Gastrocnemius medialis (tissue), 4 donors: ENCODE measurements at regions not wholly inside any gene's neighbourhood (a gene's known extent, or its start where the extent isn't known, plus 50 kb on each side); places are given as distances from the start of the nearest gene placed in this dataset.
"Not testable (repeated sequence)": the region's sequence is repeated elsewhere in the genome, so short reads cannot be mapped to it uniquely, and the experiment has no call there.

Experiments
- ATAC-seq, 2 donors: fragments of 150-250 bp; one replicate each; pipeline ENCODE4 v1.9.1; 2016
- DNase-seq, 2 donors: peaks; one replicate each; pipeline ENCODE4 v3.0.0-alpha.2; 2019
- H3K27ac ChIP-seq, 4 donors: fragments of 200-600 bp; sonication (generic); 1 replicate in 1 of 4; 2 replicates in 3 of 4; pipeline ENCODE4 v1.5.1; 2016 to 2018; ENCODE audit warnings: mild to moderate bottlenecking in 2 of 4, moderate library complexity in 1 of 4
- H3K27me3 ChIP-seq, 3 donors: fragments of 200-600 bp; sonication (generic) in 2 of 3; 1 replicate in 1 of 3; 2 replicates in 2 of 3; pipeline versions ENCODE4 v1.5.1 to v1.6.0; 2016 to 2019; ENCODE audit warnings: mild to moderate bottlenecking in 1 of 3, moderate library complexity in 1 of 3
- H3K36me3 ChIP-seq, 2 donors: fragments of 200-600 bp; sonication (generic) in 1 of 2; one replicate each; pipeline ENCODE4 v1.5.1; 2017 to 2018
- H3K4me1 ChIP-seq, 2 donors: fragments of 200-600 bp; sonication (generic) in 1 of 2; one replicate each; pipeline ENCODE4 v1.5.1; 2016 to 2017; ENCODE audit warnings: mild to moderate bottlenecking in 2 of 2
- H3K4me3 ChIP-seq, 4 donors: fragments of 200-600 bp; sonication (generic) in 3 of 4; 1 replicate in 1 of 4; 2 replicates in 3 of 4; pipeline ENCODE4 v1.5.1; 2016 to 2019; ENCODE audit warnings: mild to moderate bottlenecking in 2 of 4
- H3K9me3 ChIP-seq, 3 donors: fragments of 200-600 bp; sonication (generic) in 2 of 3; 1 replicate in 1 of 3; 2 replicates in 2 of 3; pipeline ENCODE4 v1.5.1; 2016 to 2019
- CTCF ChIP-seq, 5 experiments: fragments of 450-650 bp in 3 of 5; fragments of 200-600 bp in 2 of 5; sonication (generic) in 2 of 5; IDR thresholded peaks in 4 of 5; conservative IDR thresholded peaks in 1 of 5; 1 replicate in 4 of 5; 2 replicates in 1 of 5; pipeline ENCODE4 v1.5.1; 2016 to 2019; ENCODE audit warnings: antibody characterized with exemption in 5 of 5, mild to moderate bottlenecking in 3 of 5, moderate library complexity in 3 of 5
- POLR2A ChIP-seq, 2 donors: fragments of 450-650 bp; IDR thresholded peaks; one replicate each; pipeline ENCODE4 v1.6.1; 2017; ENCODE audit warnings: antibody characterized with exemption in 2 of 2, mild to moderate bottlenecking in 2 of 2, moderate library complexity in 2 of 2
- in situ Hi-C, 4 donors: fragments of 200-750 bp; cut with MboI; loops; one replicate each; pipeline versions ENCODE4 v1.15.0 to v1.8.0; 2017; ENCODE audit warnings: low sequenced_read_pairs in 4 of 4
- intact Hi-C: fragments of 100-400 bp; cut with DNase I; formaldehyde crosslinking; loops from one replicate; pipeline ENCODE4 v1.15.1; 2023; ENCODE audit warnings: low total_unique reads

GRCh38 chr12:13523536-13524307, 327.2 kb downstream of the EMP1 start:
- Histone ChIP-seq H3K36me3 (no peaks in the 10 kb centered on the region), H3K4me1 (no peaks in the 10 kb centered on the region), H3K4me3 (no peak overlapping the region), H3K27me3 (no peaks in the 10 kb centered on the region), H3K9me3 (no peaks in the 10 kb centered on the region), H3K27ac (no peak overlapping the region)
- TF ChIP-seq CTCF (IDR thresholded peaks at IDR 0.05 in 4 of 5, conservative IDR thresholded peaks at IDR 0.05 in 1 of 5) (no peak), POLR2A (IDR thresholded peaks at IDR 0.05) (no peak)
- intact Hi-C loops, result no loop called here
- ATAC-seq, result no peak
- DNase-seq, result no peak
- in situ Hi-C loops, result no loop called here

GRCh38 chr12:13518034-13518433, 321.5 kb downstream of the EMP1 start:
- H3K36me3 ChIP-seq, ATAC-seq, H3K27me3 ChIP-seq, H3K4me3 ChIP-seq, DNase-seq, H3K4me1 ChIP-seq, H3K27ac ChIP-seq, H3K9me3 ChIP-seq, intact Hi-C loops, in situ Hi-C loops: not testable (repeated sequence)

- H3K4me3 ChIP-seq, result no peak overlapping the region
- DNase-seq, result no peak
- no peak for ATAC-seq
- H3K27me3 ChIP-seq, result no peaks in the 10 kb centered on the region
- no peaks in the 10 kb centered on the region for H3K4me1 ChIP-seq
- TF ChIP-seq POLR2A (IDR thresholded peaks at IDR 0.05), result no peak
- TF ChIP-seq CTCF (IDR thresholded peaks at IDR 0.05 in 4 of 5, conservative IDR thresholded peaks at IDR 0.05 in 1 of 5), result no peak
- H3K36me3 ChIP-seq, result no peaks in the 10 kb centered on the region
- H3K9me3 ChIP-seq, result no peaks in the 10 kb centered on the region
- intact Hi-C loops, result no loop called here
- H3K27ac ChIP-seq, result no peak overlapping the region
- in situ Hi-C loops, result no loop called here
These were observed 313.2 kb downstream of the EMP1 start for GRCh38 chr12:13509740-13510139.

- Histone ChIP-seq H3K4me1 (no peaks in the 10 kb centered on the region), H3K9me3 (no peaks in the 10 kb centered on the region), H3K27ac (no peak overlapping the region), H3K4me3 (no peak overlapping the region), H3K27me3 (no peaks in the 10 kb centered on the region), H3K36me3 (no peaks in the 10 kb centered on the region)
- intact Hi-C loops, result no loop called here
- no peak for TF ChIP-seq CTCF (IDR thresholded peaks at IDR 0.05 in 4 of 5, conservative IDR thresholded peaks at IDR 0.05 in 1 of 5)
- TF ChIP-seq POLR2A (IDR thresholded peaks at IDR 0.05), result no peak
- DNase-seq, result no peak
- in situ Hi-C loops, result no loop called here
- ATAC-seq, result no peak
These were observed 309.1 kb downstream of the EMP1 start for GRCh38 chr12:13505636-13506035.

DNA sequence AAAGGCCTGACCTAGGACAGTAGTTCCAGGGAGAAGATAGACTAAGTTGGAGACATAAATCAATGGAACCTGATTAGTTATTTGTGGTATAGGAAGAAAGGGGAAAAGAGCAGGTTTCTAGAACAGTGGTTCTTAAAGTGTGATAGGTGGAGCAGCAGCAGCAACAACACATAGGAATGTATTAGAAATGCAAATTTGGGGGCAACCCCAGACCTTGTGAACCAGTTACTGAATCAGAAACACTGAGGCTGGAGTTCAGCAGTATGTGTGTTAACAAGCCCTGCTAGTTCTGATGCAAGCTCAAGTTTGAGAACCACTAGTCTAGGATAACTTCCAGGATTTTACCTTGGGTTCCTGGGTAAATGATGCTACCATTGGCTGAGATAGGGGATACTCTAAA, 308.7 kb downstream of the EMP1 start:
- H3K9me3 ChIP-seq, result no peaks in the 10 kb centered on the region
- ATAC-seq, result no peak
- H3K36me3 ChIP-seq, result no peaks in the 10 kb centered on the region
- no peak overlapping the region for H3K4me3 ChIP-seq
- intact Hi-C loops (no loop called here), in situ Hi-C loops (no loop called here)
- TF ChIP-seq POLR2A (IDR thresholded peaks at IDR 0.05) (no peak), CTCF (IDR thresholded peaks at IDR 0.05 in 4 of 5, conservative IDR thresholded peaks at IDR 0.05 in 1 of 5) (no peak)
- H3K4me1 ChIP-seq, result no peaks in the 10 kb centered on the region
- no peaks in the 10 kb centered on the region for H3K27me3 ChIP-seq
- no peak for DNase-seq
- no peak overlapping the region for H3K27ac ChIP-seq
